CD14-positive monocyte (primary cell): ENCODE measurements at regions not wholly inside any gene's neighbourhood (a gene's known extent, or its start where the extent isn't known, plus 50 kb on each side); places are given as distances from the start of the nearest gene placed in this dataset.

Source experiments
- DNase-seq, 3 donors: peaks; one replicate each; pipeline ENCODE4 v3.0.0-alpha.2; 2011 to 2022
- H2AFZ ChIP-seq: 2 replicates; pipeline ENCODE4 v1.6.0; 2012; ENCODE audit warnings: mild to moderate bottlenecking, low read depth, low read length, inconsistent platforms; ENCODE audit not compliant: insufficient read depth, poor library complexity, severe bottlenecking
- H3K27ac ChIP-seq, 2 donors: 1 replicate in 1 of 2; 2 replicates in 1 of 2; pipeline ENCODE4 v1.5.1; 2012 to 2013; ENCODE audit warnings: low read length in 2 of 2, control low read depth in 1 of 2, inconsistent platforms in 1 of 2, low read depth in 1 of 2, mild to moderate bottlenecking in 1 of 2
- H3K27me3 ChIP-seq, 2 donors: one replicate each; pipeline versions ENCODE4 v1.6.0 to v1.6.1; 2011 to 2013; ENCODE audit warnings: low read length in 2 of 2; ENCODE audit not compliant: control insufficient read depth in 2 of 2, insufficient read depth in 2 of 2
- H3K36me3 ChIP-seq, 2 donors: replicated peaks in 1 of 2; 1 replicate in 1 of 2; 2 replicates in 1 of 2; pipeline versions ENCODE4 v1.5.1 to v1.6.1; 2012 to 2013; ENCODE audit warnings: low read length in 2 of 2, control low read depth in 1 of 2, inconsistent platforms in 1 of 2, mild to moderate bottlenecking in 1 of 2; ENCODE audit not compliant: insufficient read depth in 2 of 2, control insufficient read depth in 1 of 2
- H3K4me1 ChIP-seq, 2 donors: 1 replicate in 1 of 2; 2 replicates in 1 of 2; pipeline versions ENCODE4 v1.5.1 to v1.6.1; 2012 to 2013; ENCODE audit warnings: low read length in 2 of 2, control low read depth in 1 of 2, inconsistent platforms in 1 of 2, mild to moderate bottlenecking in 1 of 2, moderate library complexity in 1 of 2; ENCODE audit not compliant: insufficient read depth in 2 of 2, control insufficient read depth in 1 of 2
- H3K4me2 ChIP-seq: replicated peaks from 2 replicates; pipeline ENCODE3; 2012; ENCODE audit warnings: low read length, moderate library complexity, mild to moderate bottlenecking; ENCODE audit not compliant: poor library complexity, severe bottlenecking; ENCODE audit errors: extremely low read depth
- H3K4me3 ChIP-seq, 3 experiments: fragments of 200-600 bp in 1 of 3; sonication (generic) in 1 of 3; replicated peaks in 1 of 3; 1 replicate in 2 of 3; 2 replicates in 1 of 3; pipeline ENCODE4 v1.5.1; 2011 to 2013; ENCODE audit warnings: low read length in 3 of 3, mild to moderate bottlenecking in 3 of 3, control low read depth in 2 of 3, low read depth in 2 of 3, inconsistent platforms in 1 of 3, moderate library complexity in 1 of 3
- H3K79me2 ChIP-seq: 2 replicates; pipeline ENCODE4 v1.6.0; 2012; ENCODE audit warnings: mild to moderate bottlenecking, control low read depth, inconsistent platforms, low read length, moderate library complexity; ENCODE audit not compliant: insufficient read depth
- H3K9ac ChIP-seq: 2 replicates; pipeline ENCODE4 v1.6.0; 2017; ENCODE audit warnings: low read length, mild to moderate bottlenecking; ENCODE audit not compliant: insufficient read depth, poor library complexity, severe bottlenecking
- H3K9me3 ChIP-seq, 2 donors: replicated peaks in 1 of 2; 1 replicate in 1 of 2; 2 replicates in 1 of 2; pipeline versions ENCODE4 v1.5.1 to v1.6.1; 2012 to 2013; ENCODE audit warnings: low read length in 2 of 2, control low read depth in 1 of 2; ENCODE audit not compliant: control insufficient read depth in 1 of 2, insufficient read depth in 1 of 2
- H4K20me1 ChIP-seq: 2 replicates; pipeline ENCODE4 v1.6.0; 2012; ENCODE audit warnings: mild to moderate bottlenecking, low read length, control low read depth, moderate library complexity; ENCODE audit not compliant: insufficient read depth
- H3K27ac Mint-ChIP-seq, 7 donors: one replicate each; pipeline ENCODE4 v1.8.0; 2020; ENCODE audit warnings: mild to moderate bottlenecking in 7 of 7, mixed read lengths in 7 of 7, moderate library complexity in 6 of 7, inconsistent platforms in 2 of 7
- H3K27me3 Mint-ChIP-seq, 3 donors: one replicate each; pipeline ENCODE4 v1.8.0; 2021 to 2022; ENCODE audit warnings: low read depth in 3 of 3, mild to moderate bottlenecking in 3 of 3, mixed read lengths in 3 of 3, moderate library complexity in 3 of 3, inconsistent platforms in 1 of 3
- H3K36me3 Mint-ChIP-seq, 2 donors: one replicate each; pipeline ENCODE4 v1.8.0; 2020; ENCODE audit warnings: mixed read lengths in 2 of 2, inconsistent platforms in 1 of 2, mild to moderate bottlenecking in 1 of 2
- H3K4me1 Mint-ChIP-seq: one replicate; pipeline ENCODE4 v1.8.0; 2020; ENCODE audit warnings: mild to moderate bottlenecking, mixed read lengths
- H3K4me3 Mint-ChIP-seq, 2 donors: one replicate each; pipeline ENCODE4 v1.8.0; 2020; ENCODE audit warnings: mild to moderate bottlenecking in 2 of 2, mixed read lengths in 2 of 2, moderate library complexity in 1 of 2
- H3K9me3 Mint-ChIP-seq, 7 donors: one replicate each; pipeline ENCODE4 v1.8.0; 2020 to 2022; ENCODE audit warnings: mixed read lengths in 7 of 7, mild to moderate bottlenecking in 6 of 7, moderate library complexity in 6 of 7, inconsistent platforms in 2 of 7
- WGBS: methylation state at CpG from one replicate; pipeline ENCODE4 v1.1.5; 2013; ENCODE audit warnings: missing lambda C conversion rate; ENCODE audit not compliant: insufficient coverage; 5-methylcytosine and 5-hydroxymethylcytosine counted together
- intact Hi-C, 2 donors: fragments of 100-400 bp; cut with micrococcal nuclease; formaldehyde crosslinking; loops; one replicate each; pipeline versions ENCODE4 v1.15.0 to v1.15.1; 2023
- TF ChIP-seq, protein P1 (sequence below): fragments of 200-600 bp; IDR thresholded peaks from one replicate; pipeline ENCODE4 v1.8.0; 2022; ENCODE audit warnings: antibody characterized with exemption, mild to moderate bottlenecking

- H4K20me1 ChIP-seq = no peaks in the 10 kb centered on the region
- no peak overlapping the region for H3K9ac ChIP-seq
- 93% methylated on average over 14 of the region's 16 CpGs for WGBS
- no peaks in the 10 kb centered on the region for H3K36me3 ChIP-seq
- H3K9me3 ChIP-seq = no peaks in the 10 kb centered on the region
- H2AFZ ChIP-seq = no peak overlapping the region
- no peak overlapping the region for H3K4me3 Mint-ChIP-seq
- H3K27ac Mint-ChIP-seq = no peak overlapping the region
- no peak for DNase-seq
- intact Hi-C loops = no loop called here
- H3K27me3 ChIP-seq = no peaks in the 10 kb centered on the region
- H3K27me3 Mint-ChIP-seq = peaks cover 0 to 1% (median 0%) of the 10 kb centered on the region in 3 donors
- H3K27ac ChIP-seq = no peak overlapping the region
- no peaks in the 10 kb centered on the region for H3K4me1 ChIP-seq
- H3K4me3 ChIP-seq = no peak overlapping the region
- no peaks in the 10 kb centered on the region for H3K36me3 Mint-ChIP-seq
- no peaks in the 10 kb centered on the region for H3K79me2 ChIP-seq
- peaks cover 0 to 3% (median 0%) of the 10 kb centered on the region in 7 donors for H3K9me3 Mint-ChIP-seq
- TF ChIP-seq, protein P1, sequence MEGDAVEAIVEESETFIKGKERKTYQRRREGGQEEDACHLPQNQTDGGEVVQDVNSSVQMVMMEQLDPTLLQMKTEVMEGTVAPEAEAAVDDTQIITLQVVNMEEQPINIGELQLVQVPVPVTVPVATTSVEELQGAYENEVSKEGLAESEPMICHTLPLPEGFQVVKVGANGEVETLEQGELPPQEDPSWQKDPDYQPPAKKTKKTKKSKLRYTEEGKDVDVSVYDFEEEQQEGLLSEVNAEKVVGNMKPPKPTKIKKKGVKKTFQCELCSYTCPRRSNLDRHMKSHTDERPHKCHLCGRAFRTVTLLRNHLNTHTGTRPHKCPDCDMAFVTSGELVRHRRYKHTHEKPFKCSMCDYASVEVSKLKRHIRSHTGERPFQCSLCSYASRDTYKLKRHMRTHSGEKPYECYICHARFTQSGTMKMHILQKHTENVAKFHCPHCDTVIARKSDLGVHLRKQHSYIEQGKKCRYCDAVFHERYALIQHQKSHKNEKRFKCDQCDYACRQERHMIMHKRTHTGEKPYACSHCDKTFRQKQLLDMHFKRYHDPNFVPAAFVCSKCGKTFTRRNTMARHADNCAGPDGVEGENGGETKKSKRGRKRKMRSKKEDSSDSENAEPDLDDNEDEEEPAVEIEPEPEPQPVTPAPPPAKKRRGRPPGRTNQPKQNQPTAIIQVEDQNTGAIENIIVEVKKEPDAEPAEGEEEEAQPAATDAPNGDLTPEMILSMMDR = no peak
- no peaks in the 10 kb centered on the region for H3K4me1 Mint-ChIP-seq
- no peak overlapping the region for H3K4me2 ChIP-seq
These were observed 240.7 kb upstream of the RAB6C start for GRCh38 chr2:129738799-129739198.

DNA sequence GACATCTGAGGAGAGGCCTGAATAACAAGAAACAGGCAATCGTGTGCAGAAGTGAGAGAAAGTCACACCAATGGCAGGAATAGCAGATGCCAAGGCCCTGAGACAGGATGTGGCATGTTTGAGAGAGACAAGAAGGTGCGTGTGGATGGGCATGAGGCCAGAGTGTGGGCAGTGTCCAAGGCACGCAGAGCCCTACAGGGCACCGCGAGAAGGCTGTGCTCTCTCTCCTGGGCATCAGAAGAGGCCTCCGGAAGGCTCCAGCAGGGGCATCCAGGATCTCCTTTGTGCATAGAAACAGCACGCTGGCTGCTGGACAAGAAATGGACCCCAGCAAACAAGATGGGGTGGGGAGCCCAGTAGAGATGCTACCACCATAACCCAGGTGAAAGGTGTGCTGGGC is 239.0 kb upstream of the RAB6C start:
- intact Hi-C loops = no loop called here
- Histone ChIP-seq H3K27ac (no peak overlapping the region), H4K20me1 (no peaks in the 10 kb centered on the region), H2AFZ (no peak overlapping the region), H3K4me2 (no peak overlapping the region), H3K9ac (no peak overlapping the region), H3K27me3 (no peaks in the 10 kb centered on the region), H3K79me2 (no peaks in the 10 kb centered on the region), H3K4me3 (no peak overlapping the region), H3K36me3 (no peaks in the 10 kb centered on the region), H3K4me1 (no peaks in the 10 kb centered on the region), H3K9me3 (no peaks in the 10 kb centered on the region)
- Mint-ChIP-seq H3K4me1 (no peaks in the 10 kb centered on the region), H3K4me3 (no peak overlapping the region), H3K9me3 (peaks cover 0 to 3% (median 0%) of the 10 kb centered on the region in 7 donors), H3K27me3 (peaks cover 0 to 1% (median 0%) of the 10 kb centered on the region in 3 donors), H3K36me3 (no peaks in the 10 kb centered on the region), H3K27ac (no peak overlapping the region)
- 80% methylated on average over 7 of the region's 7 CpGs for WGBS
- DNase-seq = no peak
- TF ChIP-seq, protein P1 = no peak
